Skeletal muscle tissue (tissue), 3 donors: ENCODE measurements at regions not wholly inside any gene's neighbourhood (a gene's known extent, or its start where the extent isn't known, plus 50 kb on each side); places are given as distances from the start of the nearest gene placed in this dataset.
"Not testable (repeated sequence)": the region's sequence is repeated elsewhere in the genome, so short reads cannot be mapped to it uniquely, and the experiment has no call there.

ENCODE experiments used
- H3K27ac ChIP-seq: one replicate; pipeline ENCODE4 v1.7.0; 2013; ENCODE audit warnings: mild to moderate bottlenecking, low read depth, low read length, inconsistent platforms
- H3K27me3 ChIP-seq, 3 donors: one replicate each; pipeline ENCODE4 v1.7.0; 2013; ENCODE audit warnings: low read length in 3 of 3; ENCODE audit not compliant: control insufficient read depth in 3 of 3, insufficient read depth in 3 of 3
- H3K36me3 ChIP-seq, 3 donors: one replicate each; pipeline ENCODE4 v1.7.0; 2013; ENCODE audit warnings: low read length in 3 of 3; ENCODE audit not compliant: control insufficient read depth in 3 of 3, insufficient read depth in 3 of 3
- H3K4me1 ChIP-seq, 3 donors: one replicate each; pipeline ENCODE4 v1.7.0; 2013; ENCODE audit warnings: low read length in 3 of 3, mild to moderate bottlenecking in 3 of 3; ENCODE audit not compliant: control insufficient read depth in 3 of 3, insufficient read depth in 3 of 3
- H3K4me3 ChIP-seq, 3 donors: one replicate each; pipeline ENCODE4 v1.7.0; 2013; ENCODE audit warnings: low read length in 3 of 3
- H3K9ac ChIP-seq, 3 donors: one replicate each; pipeline ENCODE4 v1.7.0; 2013; ENCODE audit warnings: low read length in 3 of 3, mild to moderate bottlenecking in 3 of 3, moderate library complexity in 2 of 3, low read depth in 1 of 3
- H3K9me3 ChIP-seq, 3 donors: one replicate each; pipeline ENCODE4 v1.7.0; 2013; ENCODE audit warnings: low read length in 3 of 3; ENCODE audit not compliant: control insufficient read depth in 3 of 3
- donor health status: Osteomylitis.

DNA sequence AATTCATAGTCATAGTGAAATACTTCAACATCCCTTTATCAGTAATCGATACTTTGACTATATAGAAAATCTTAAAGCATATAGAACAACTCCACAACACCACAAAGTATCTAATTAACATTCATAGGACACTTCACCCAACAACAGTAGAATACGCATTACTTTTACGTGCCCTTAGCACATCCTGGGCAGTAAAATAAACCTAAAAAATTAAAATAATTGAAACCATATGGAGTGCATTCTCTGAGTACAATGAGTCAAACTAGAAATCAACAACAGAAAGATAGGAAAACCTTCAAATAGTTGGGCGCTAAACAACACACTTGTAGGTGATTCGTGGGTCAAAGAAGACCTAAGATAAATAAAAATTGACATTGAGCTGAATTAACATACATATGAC lies 442.9 kb downstream of the SUCLG1 start:
- Histone ChIP-seq H3K27me3 (no peaks in the 10 kb centered on the region), H3K4me1 (no peaks in the 10 kb centered on the region), H3K4me3 (no peak overlapping the region), H3K27ac (no peak overlapping the region), H3K9ac (no peak overlapping the region), H3K9me3 (no peaks in the 10 kb centered on the region), H3K36me3 (no peaks in the 10 kb centered on the region)

- no peak overlapping the region for H3K27ac ChIP-seq
- no peaks in the 10 kb centered on the region for H3K9me3 ChIP-seq
- no peaks in the 10 kb centered on the region for H3K4me1 ChIP-seq
- no peak overlapping the region for H3K4me3 ChIP-seq
- H3K9ac ChIP-seq, result no peak overlapping the region
- H3K36me3 ChIP-seq, result no peaks in the 10 kb centered on the region
- no peaks in the 10 kb centered on the region for H3K27me3 ChIP-seq
Observed at GRCh38 chr2:83997889-83998288, 461.2 kb downstream of the SUCLG1 start.

GRCh38 chr2:83994633-83995179 lies 464.4 kb downstream of the SUCLG1 start:
- Histone ChIP-seq H3K27me3 (no peaks in the 10 kb centered on the region), H3K9ac (no peak overlapping the region), H3K36me3 (no peaks in the 10 kb centered on the region), H3K4me3 (no peak overlapping the region), H3K9me3 (peaks cover 0 to 5% (median 0%) of the 10 kb centered on the region in 3 donors), H3K27ac (no peak overlapping the region), H3K4me1 (no peaks in the 10 kb centered on the region)

DNA sequence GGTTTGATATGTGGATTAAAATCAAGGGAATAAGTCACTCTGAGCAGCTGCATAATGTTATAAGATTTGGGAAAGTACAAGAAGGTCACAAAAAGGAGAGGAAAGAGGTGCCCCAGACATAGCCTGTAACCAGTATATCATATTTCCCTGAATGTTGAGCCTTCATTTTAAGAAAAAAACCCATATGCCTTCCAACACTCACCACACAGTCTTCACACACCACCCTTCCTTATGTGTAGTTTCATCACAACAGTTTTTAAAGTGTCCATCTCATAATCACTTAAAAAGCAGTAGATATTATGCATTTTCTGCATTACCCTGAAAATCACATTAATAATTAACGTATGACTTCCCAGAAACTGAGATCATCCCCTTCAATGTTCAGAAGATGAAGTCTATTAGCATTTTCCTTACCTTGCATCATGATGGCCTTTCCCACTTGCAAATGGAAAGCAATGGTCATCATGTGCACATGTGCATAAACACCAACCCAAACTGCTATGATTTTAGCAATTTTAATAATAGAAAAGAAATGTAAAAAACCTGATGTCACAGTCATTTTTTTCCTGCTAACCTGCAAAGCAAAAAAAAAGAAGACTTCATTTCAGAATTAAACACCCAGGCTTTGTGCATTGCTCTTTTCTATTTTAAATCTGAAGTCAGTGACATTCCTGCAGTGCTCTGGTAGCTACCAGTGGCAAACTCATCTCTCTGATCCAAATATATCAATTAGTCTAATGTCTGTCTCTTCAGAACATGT lies 465.0 kb downstream of the SUCLG1 start:
- Histone ChIP-seq H3K4me3 (no peak overlapping the region), H3K36me3 (no peaks in the 10 kb centered on the region), H3K27ac (no peak overlapping the region), H3K27me3 (no peaks in the 10 kb centered on the region), H3K4me1 (no peaks in the 10 kb centered on the region), H3K9ac (no peak overlapping the region), H3K9me3 (peaks cover 0 to 7% (median 0%) of the 10 kb centered on the region in 3 donors)

DNA sequence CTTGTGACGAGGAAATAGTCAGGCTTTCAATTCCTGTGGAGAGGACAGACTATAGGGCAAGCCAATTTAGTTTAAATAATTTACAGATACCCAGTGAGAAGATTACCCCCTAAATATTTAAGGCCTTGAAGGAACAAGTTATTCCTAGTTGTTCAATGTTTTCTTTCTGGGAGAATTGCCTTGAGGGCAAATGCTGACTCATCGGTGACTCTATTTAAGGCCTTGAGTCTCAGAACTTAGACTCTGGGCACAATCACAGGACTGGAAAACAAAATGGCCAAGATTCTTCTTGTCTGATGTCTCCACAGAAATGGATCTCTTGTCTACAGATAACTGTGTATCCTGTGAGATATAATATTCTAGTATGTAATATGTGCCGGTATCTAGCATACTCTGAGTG lies 467.1 kb downstream of the SUCLG1 start:
- no peaks in the 10 kb centered on the region for H3K36me3 ChIP-seq
- peaks cover 0 to 7% (median 0%) of the 10 kb centered on the region in 3 donors for H3K9me3 ChIP-seq
- no peaks in the 10 kb centered on the region for H3K27me3 ChIP-seq
- H3K9ac ChIP-seq, result no peak overlapping the region
- no peak overlapping the region for H3K27ac ChIP-seq
- H3K4me1 ChIP-seq, result no peaks in the 10 kb centered on the region
- no peak overlapping the region for H3K4me3 ChIP-seq

GRCh38 chr2:83990636-83991035 lies 468.4 kb downstream of the SUCLG1 start:
- Histone ChIP-seq H3K36me3 (no peaks in the 10 kb centered on the region), H3K4me3 (no peak overlapping the region), H3K9ac (no peak overlapping the region), H3K4me1 (no peaks in the 10 kb centered on the region), H3K9me3 (peaks cover 0 to 7% (median 0%) of the 10 kb centered on the region in 3 donors), H3K27me3 (no peaks in the 10 kb centered on the region), H3K27ac (no peak overlapping the region)

DNA sequence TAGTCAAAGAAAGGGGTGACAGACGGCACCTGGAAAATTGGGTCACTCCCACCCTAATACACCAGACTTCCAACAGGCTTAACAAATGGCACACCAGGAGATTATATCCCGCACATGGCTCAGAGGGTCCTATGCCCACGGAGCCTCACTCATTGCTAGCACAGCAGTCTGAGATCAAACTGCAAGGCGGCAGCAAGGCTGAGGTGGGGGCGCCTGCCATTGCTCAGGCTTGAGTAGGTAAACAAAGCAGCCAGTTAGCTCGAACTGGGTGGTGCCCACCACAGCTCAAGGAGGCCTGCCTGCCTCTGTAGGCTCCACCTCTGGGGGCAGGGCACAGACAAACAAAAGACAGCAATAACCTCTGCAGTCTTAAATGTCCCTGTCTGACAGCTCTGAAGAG lies 482.5 kb downstream of the SUCLG1 start:
- H3K27me3 ChIP-seq, H3K4me3 ChIP-seq, H3K9me3 ChIP-seq, H3K9ac ChIP-seq, H3K4me1 ChIP-seq, H3K36me3 ChIP-seq, H3K27ac ChIP-seq: not testable (repeated sequence)

- Histone ChIP-seq H3K9me3 (no peaks in the 10 kb centered on the region), H3K4me1 (no peaks in the 10 kb centered on the region), H3K27me3 (no peaks in the 10 kb centered on the region), H3K4me3 (no peak overlapping the region), H3K36me3 (no peaks in the 10 kb centered on the region), H3K27ac (no peak overlapping the region), H3K9ac (no peak overlapping the region)
Observed at GRCh38 chr2:83972128-83972527, 487.0 kb downstream of the SUCLG1 start.

DNA sequence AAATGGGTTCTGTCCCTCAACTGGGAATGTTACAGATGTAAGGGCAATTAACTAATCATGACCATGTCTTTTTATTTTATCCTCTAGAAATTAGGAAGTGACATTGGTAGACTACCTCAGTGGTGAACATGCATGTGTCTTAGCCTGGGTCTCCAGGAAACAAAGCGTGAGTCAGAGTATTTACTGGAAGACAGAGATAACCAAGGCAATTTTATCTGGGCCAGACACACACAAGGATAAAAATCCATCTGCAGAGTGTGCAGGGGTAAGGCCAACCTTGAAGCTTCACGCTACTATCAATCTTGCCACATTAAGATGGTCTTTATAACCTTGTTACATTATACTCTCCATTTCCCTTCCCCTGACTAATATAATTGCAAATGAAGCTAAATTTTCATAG lies 487.5 kb downstream of the SUCLG1 start:
- Histone ChIP-seq H3K36me3 (no peaks in the 10 kb centered on the region), H3K4me1 (no peaks in the 10 kb centered on the region)

GRCh38 chr2:83970217-83970929 lies 488.7 kb downstream of the SUCLG1 start:
- no peaks in the 10 kb centered on the region for H3K27me3 ChIP-seq
- no peak overlapping the region for H3K4me3 ChIP-seq
- no peak overlapping the region for H3K9ac ChIP-seq
- no peaks in the 10 kb centered on the region for H3K9me3 ChIP-seq
- no peaks in the 10 kb centered on the region for H3K36me3 ChIP-seq
- no peaks in the 10 kb centered on the region for H3K4me1 ChIP-seq
- H3K27ac ChIP-seq, result no peak overlapping the region

More for the DNA sequence above, 487.5 kb downstream of the SUCLG1 start:
- Histone ChIP-seq H3K27me3 (no peaks in the 10 kb centered on the region), H3K4me3 (no peak overlapping the region), H3K9me3 (no peaks in the 10 kb centered on the region), H3K27ac (no peak overlapping the region), H3K9ac (no peak overlapping the region)
